CD14-positive monocyte (primary cell): ENCODE measurements at regions not wholly inside any gene's neighbourhood (a gene's known extent, or its start where the extent isn't known, plus 50 kb on each side); places are given as distances from the start of the nearest gene placed in this dataset.
"Not testable (repeated sequence)": the region's sequence is repeated elsewhere in the genome, so short reads cannot be mapped to it uniquely, and the experiment has no call there.

ENCODE experiments used
- DNase-seq, 3 donors: peaks; one replicate each; pipeline ENCODE4 v3.0.0-alpha.2; 2011 to 2022
- H2AFZ ChIP-seq: 2 replicates; pipeline ENCODE4 v1.6.0; 2012; ENCODE audit warnings: mild to moderate bottlenecking, low read depth, low read length, inconsistent platforms; ENCODE audit not compliant: insufficient read depth, poor library complexity, severe bottlenecking
- H3K27ac ChIP-seq, 2 donors: 1 replicate in 1 of 2; 2 replicates in 1 of 2; pipeline ENCODE4 v1.5.1; 2012 to 2013; ENCODE audit warnings: low read length in 2 of 2, control low read depth in 1 of 2, inconsistent platforms in 1 of 2, low read depth in 1 of 2, mild to moderate bottlenecking in 1 of 2
- H3K27me3 ChIP-seq, 2 donors: one replicate each; pipeline versions ENCODE4 v1.6.0 to v1.6.1; 2011 to 2013; ENCODE audit warnings: low read length in 2 of 2; ENCODE audit not compliant: control insufficient read depth in 2 of 2, insufficient read depth in 2 of 2
- H3K36me3 ChIP-seq, 2 donors: replicated peaks in 1 of 2; 1 replicate in 1 of 2; 2 replicates in 1 of 2; pipeline versions ENCODE4 v1.5.1 to v1.6.1; 2012 to 2013; ENCODE audit warnings: low read length in 2 of 2, control low read depth in 1 of 2, inconsistent platforms in 1 of 2, mild to moderate bottlenecking in 1 of 2; ENCODE audit not compliant: insufficient read depth in 2 of 2, control insufficient read depth in 1 of 2
- H3K4me1 ChIP-seq, 2 donors: 1 replicate in 1 of 2; 2 replicates in 1 of 2; pipeline versions ENCODE4 v1.5.1 to v1.6.1; 2012 to 2013; ENCODE audit warnings: low read length in 2 of 2, control low read depth in 1 of 2, inconsistent platforms in 1 of 2, mild to moderate bottlenecking in 1 of 2, moderate library complexity in 1 of 2; ENCODE audit not compliant: insufficient read depth in 2 of 2, control insufficient read depth in 1 of 2
- H3K4me2 ChIP-seq: replicated peaks from 2 replicates; pipeline ENCODE3; 2012; ENCODE audit warnings: low read length, moderate library complexity, mild to moderate bottlenecking; ENCODE audit not compliant: poor library complexity, severe bottlenecking; ENCODE audit errors: extremely low read depth
- H3K4me3 ChIP-seq, 3 experiments: fragments of 200-600 bp in 1 of 3; sonication (generic) in 1 of 3; replicated peaks in 1 of 3; 1 replicate in 2 of 3; 2 replicates in 1 of 3; pipeline ENCODE4 v1.5.1; 2011 to 2013; ENCODE audit warnings: low read length in 3 of 3, mild to moderate bottlenecking in 3 of 3, control low read depth in 2 of 3, low read depth in 2 of 3, inconsistent platforms in 1 of 3, moderate library complexity in 1 of 3
- H3K79me2 ChIP-seq: 2 replicates; pipeline ENCODE4 v1.6.0; 2012; ENCODE audit warnings: mild to moderate bottlenecking, control low read depth, inconsistent platforms, low read length, moderate library complexity; ENCODE audit not compliant: insufficient read depth
- H3K9ac ChIP-seq: 2 replicates; pipeline ENCODE4 v1.6.0; 2017; ENCODE audit warnings: low read length, mild to moderate bottlenecking; ENCODE audit not compliant: insufficient read depth, poor library complexity, severe bottlenecking
- H3K9me3 ChIP-seq, 2 donors: replicated peaks in 1 of 2; 1 replicate in 1 of 2; 2 replicates in 1 of 2; pipeline versions ENCODE4 v1.5.1 to v1.6.1; 2012 to 2013; ENCODE audit warnings: low read length in 2 of 2, control low read depth in 1 of 2; ENCODE audit not compliant: control insufficient read depth in 1 of 2, insufficient read depth in 1 of 2
- H4K20me1 ChIP-seq: 2 replicates; pipeline ENCODE4 v1.6.0; 2012; ENCODE audit warnings: mild to moderate bottlenecking, low read length, control low read depth, moderate library complexity; ENCODE audit not compliant: insufficient read depth
- H3K27ac Mint-ChIP-seq, 7 donors: one replicate each; pipeline ENCODE4 v1.8.0; 2020; ENCODE audit warnings: mild to moderate bottlenecking in 7 of 7, mixed read lengths in 7 of 7, moderate library complexity in 6 of 7, inconsistent platforms in 2 of 7
- H3K27me3 Mint-ChIP-seq, 3 donors: one replicate each; pipeline ENCODE4 v1.8.0; 2021 to 2022; ENCODE audit warnings: low read depth in 3 of 3, mild to moderate bottlenecking in 3 of 3, mixed read lengths in 3 of 3, moderate library complexity in 3 of 3, inconsistent platforms in 1 of 3
- H3K36me3 Mint-ChIP-seq, 2 donors: one replicate each; pipeline ENCODE4 v1.8.0; 2020; ENCODE audit warnings: mixed read lengths in 2 of 2, inconsistent platforms in 1 of 2, mild to moderate bottlenecking in 1 of 2
- H3K4me1 Mint-ChIP-seq: one replicate; pipeline ENCODE4 v1.8.0; 2020; ENCODE audit warnings: mild to moderate bottlenecking, mixed read lengths
- H3K4me3 Mint-ChIP-seq, 2 donors: one replicate each; pipeline ENCODE4 v1.8.0; 2020; ENCODE audit warnings: mild to moderate bottlenecking in 2 of 2, mixed read lengths in 2 of 2, moderate library complexity in 1 of 2
- H3K9me3 Mint-ChIP-seq, 7 donors: one replicate each; pipeline ENCODE4 v1.8.0; 2020 to 2022; ENCODE audit warnings: mixed read lengths in 7 of 7, mild to moderate bottlenecking in 6 of 7, moderate library complexity in 6 of 7, inconsistent platforms in 2 of 7
- WGBS: methylation state at CpG from one replicate; pipeline ENCODE4 v1.1.5; 2013; ENCODE audit warnings: missing lambda C conversion rate; ENCODE audit not compliant: insufficient coverage; 5-methylcytosine and 5-hydroxymethylcytosine counted together
- intact Hi-C, 2 donors: fragments of 100-400 bp; cut with micrococcal nuclease; formaldehyde crosslinking; loops; one replicate each; pipeline versions ENCODE4 v1.15.0 to v1.15.1; 2023

DNA sequence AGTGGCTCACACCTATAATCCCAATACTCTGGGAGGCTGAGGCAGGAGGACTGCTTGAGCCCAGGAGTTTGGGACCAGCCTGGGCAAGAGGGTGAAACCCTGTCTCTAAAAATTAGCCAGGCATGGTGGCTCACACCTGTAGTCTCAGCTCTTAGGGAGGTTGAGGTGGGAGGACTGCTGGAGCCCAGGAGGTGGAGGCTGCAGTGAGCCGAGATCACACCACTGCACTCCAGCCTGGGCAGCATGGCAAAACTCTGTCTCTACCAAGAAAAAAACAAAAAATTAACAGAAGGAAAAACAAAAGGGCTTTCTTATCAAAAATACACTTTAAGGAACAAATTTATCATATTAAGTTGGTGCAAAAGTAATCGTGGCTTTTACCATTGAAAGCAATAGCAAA is 51.8 kb upstream of the TNK2 start:
- H3K4me3 Mint-ChIP-seq, H3K27ac Mint-ChIP-seq, H3K27me3 Mint-ChIP-seq, H3K4me2 ChIP-seq, H3K27ac ChIP-seq, H3K4me1 ChIP-seq, H3K79me2 ChIP-seq, H3K9ac ChIP-seq, intact Hi-C loops, H2AFZ ChIP-seq, H3K9me3 ChIP-seq, DNase-seq, H3K4me3 ChIP-seq, H3K4me1 Mint-ChIP-seq, H3K27me3 ChIP-seq: not testable (repeated sequence)
- WGBS = no CpG with 5 or more reads among the region's 2 CpGs
- Mint-ChIP-seq H3K36me3 (peaks cover 41 to 79% of the 10 kb centered on the region in 2 donors), H3K9me3 (peaks cover 0 to 13% (median 0%) of the 10 kb centered on the region in 7 donors)
- Histone ChIP-seq H3K36me3 (peaks cover 18 to 46% of the 10 kb centered on the region in 2 donors), H4K20me1 (peaks cover 11% of the 10 kb centered on the region)

GRCh38 chr3:195959367-195960157 is 51.2 kb upstream of the TNK2 start:
- DNase-seq, intact Hi-C loops, H3K9ac ChIP-seq, H3K4me1 Mint-ChIP-seq, H3K4me3 ChIP-seq, H3K27me3 ChIP-seq, H3K27ac ChIP-seq, H3K9me3 ChIP-seq, H3K4me2 ChIP-seq, H2AFZ ChIP-seq, H3K79me2 ChIP-seq, H3K27ac Mint-ChIP-seq, H3K4me3 Mint-ChIP-seq, H3K4me1 ChIP-seq: not testable (repeated sequence)
- no CpG with 5 or more reads among the region's 15 CpGs for WGBS
- H3K9me3 Mint-ChIP-seq = peaks cover 0 to 13% (median 0%) of the 10 kb centered on the region in 7 donors
- H3K36me3 Mint-ChIP-seq = peaks cover 35 to 73% of the 10 kb centered on the region in 2 donors
- peaks cover 2 to 10% (median 9%) of the 10 kb centered on the region in 3 donors for H3K27me3 Mint-ChIP-seq
- peaks cover 13 to 40% of the 10 kb centered on the region in 2 donors for H3K36me3 ChIP-seq
- H4K20me1 ChIP-seq = peaks cover 11% of the 10 kb centered on the region

- H3K4me3 ChIP-seq, H3K79me2 ChIP-seq, H3K27me3 Mint-ChIP-seq, H3K27ac ChIP-seq, DNase-seq, H3K4me2 ChIP-seq, H3K27me3 ChIP-seq, H3K4me1 ChIP-seq, H2AFZ ChIP-seq, H3K4me1 Mint-ChIP-seq, H3K9me3 ChIP-seq, intact Hi-C loops, H3K9ac ChIP-seq: not testable (repeated sequence)
- Mint-ChIP-seq H3K27ac (peak overlapping the region in 1 of 7 donors; percentile 54), H3K4me3 (peak overlapping the region in 1 of 2 donors; percentile 17), H3K9me3 (peaks cover 0 to 13% (median 0%) of the 10 kb centered on the region in 7 donors), H3K36me3 (peaks cover 29 to 65% of the 10 kb centered on the region in 2 donors)
- H4K20me1 ChIP-seq = peaks cover 11% of the 10 kb centered on the region
- peaks cover 10 to 34% of the 10 kb centered on the region in 2 donors for H3K36me3 ChIP-seq
- 10% methylated on average over 7 of the region's 11 CpGs for WGBS
These were observed 50.4 kb upstream of the TNK2 start for GRCh38 chr3:195958736-195959135.
